GM12878 (cell line): ENCODE measurements at regions not wholly inside any gene's neighbourhood (a gene's known extent, or its start where the extent isn't known, plus 50 kb on each side); places are given as distances from the start of the nearest gene placed in this dataset.

ENCODE experiments used
- ATAC-seq: fragments of 200-7000 bp; cut with Tn5 transposase; 3 replicates; pipeline ENCODE4 v1.9.1; 2020; ENCODE audit warnings: mild to moderate bottlenecking, moderate library complexity
- BruUV-seq: library from RNA; stranded (reverse); fragments of 400-500 nt; replicated peaks from 2 replicates; lab custom pipeline; 2021; lab: Mats Ljungman, UMichigan
- CTCF ChIA-PET: fragments of 300-600 bp; sonication (Branson Sonifier 250); formaldehyde crosslinking; extraction: SDS; loops from one replicate; lab custom pipeline; 2021; ENCODE audit warnings: inconsistent platforms; lab: Yijun Ruan, JAX
- POLR2A ChIA-PET: fragments of 350-600 bp; formaldehyde crosslinking; extraction: SDS; loops from one replicate; lab custom pipeline; 2021; ENCODE audit warnings: inconsistent platforms; lab: Charles Lee
- RAD21 ChIA-PET: fragments of 300-600 bp; sonication (Branson Sonifier 250); formaldehyde crosslinking; loops from one replicate; lab custom pipeline; 2023; ENCODE audit warnings: antibody characterized with exemption; ENCODE audit not compliant: unreplicated experiment; lab: Charles Lee
- SMC1A ChIA-PET: fragments of 300-600 bp; sonication (Branson Sonifier 250); formaldehyde crosslinking; loops from one replicate; lab custom pipeline; 2023; ENCODE audit not compliant: unreplicated experiment, uncharacterized antibody; lab: Charles Lee
- DNase-seq: peaks from one replicate; pipeline ENCODE4 v3.0.0-alpha.2; 2011; ENCODE audit warnings: low read depth, low spot score
- FAIRE-seq: peaks from 3 replicates; lab custom pipeline; 2011; peaks lifted over from hg19 to GRCh38; lab: Jason Lieb, UNC
- H2AFZ ChIP-seq: 2 replicates; pipeline ENCODE4 v1.6.0; 2011; ENCODE audit warnings: low read depth, low read length, control low read depth; ENCODE audit not compliant: control insufficient read depth
- H3K27ac ChIP-seq: 2 replicates; pipeline ENCODE4 v1.5.1; 2011; ENCODE audit warnings: control low read depth; ENCODE audit not compliant: control insufficient read depth, insufficient read depth
- H3K27me3 ChIP-seq, 2 experiments: replicated peaks in 1 of 2; 2 replicates each; pipeline versions ENCODE4 v1.6.0 to v1.6.1; 2011; ENCODE audit warnings: low read length in 1 of 2; ENCODE audit not compliant: control insufficient read depth in 2 of 2, insufficient read depth in 2 of 2
- H3K36me3 ChIP-seq, 2 experiments: 2 replicates each; pipeline ENCODE4 v1.5.1; 2011; ENCODE audit warnings: low read length in 1 of 2; ENCODE audit not compliant: control insufficient read depth in 2 of 2, insufficient read depth in 2 of 2
- H3K4me1 ChIP-seq: 2 replicates; pipeline ENCODE4 v1.6.1; 2011; ENCODE audit warnings: mild to moderate bottlenecking, low read length, moderate library complexity, mixed read lengths; ENCODE audit not compliant: control insufficient read depth, insufficient read depth
- H3K4me2 ChIP-seq: 2 replicates; pipeline ENCODE4 v1.6.0; 2011; ENCODE audit warnings: control low read depth; ENCODE audit not compliant: control insufficient read depth, insufficient read depth
- H3K4me3 ChIP-seq: fragments of 200-600 bp; sonication (generic); 2 replicates; pipeline ENCODE4 v1.5.1; 2016
- H3K79me2 ChIP-seq: 2 replicates; pipeline ENCODE4 v1.6.0; 2011; ENCODE audit warnings: low read length; ENCODE audit not compliant: control insufficient read depth, insufficient read depth
- H3K9ac ChIP-seq: 2 replicates; pipeline ENCODE4 v1.8.0; 2011; ENCODE audit warnings: low read length, control low read depth, mixed read lengths; ENCODE audit not compliant: control insufficient read depth, insufficient read depth
- H3K9me3 ChIP-seq: replicated peaks from 3 replicates; pipeline ENCODE4 v1.5.1; 2011; ENCODE audit warnings: mild to moderate bottlenecking, low read length; ENCODE audit not compliant: control insufficient read depth, insufficient read depth
- H4K20me1 ChIP-seq: 2 replicates; pipeline ENCODE4 v1.6.0; 2011; ENCODE audit not compliant: control insufficient read depth, insufficient read depth
- BCLAF1 ChIP-seq: fragments of 450-650 bp; IDR thresholded peaks from 2 replicates; pipeline ENCODE4 v1.6.1; 2017; ENCODE audit warnings: antibody characterized with exemption, mild to moderate bottlenecking, moderate library complexity
- CEBPB ChIP-seq, 2 experiments: fragments of 150-350 bp in 1 of 2; IDR thresholded peaks; 2 replicates each; pipeline ENCODE4 v1.6.1; 2012 to 2014; ENCODE audit warnings: low read depth in 2 of 2, low read length in 2 of 2, borderline replicate concordance in 1 of 2, inconsistent platforms in 1 of 2
- FOXK2 ChIP-seq: fragments of 450-650 bp; IDR thresholded peaks from 2 replicates; pipeline ENCODE4 v1.6.1; 2017; ENCODE audit warnings: mild to moderate bottlenecking, moderate library complexity
- HDGF ChIP-seq: fragments of 450-650 bp; IDR thresholded peaks from 2 replicates; pipeline ENCODE4 v1.6.1; 2016; ENCODE audit warnings: antibody characterized with exemption
- JUNB ChIP-seq: IDR thresholded peaks from 2 replicates; pipeline ENCODE4 v1.6.1; 2016; ENCODE audit warnings: antibody characterized with exemption, mild to moderate bottlenecking
- JUND ChIP-seq: IDR thresholded peaks from 2 replicates; pipeline ENCODE4 v1.6.1; 2012; ENCODE audit warnings: low read depth, mild to moderate bottlenecking, low read length, improper control_type of control experiment, moderate library complexity
- SIN3A ChIP-seq: IDR thresholded peaks from 2 replicates; pipeline ENCODE4 v1.6.1; 2012; ENCODE audit warnings: low read depth, low read length, improper control_type of control experiment
- SIX5 ChIP-seq: IDR thresholded peaks from 2 replicates; pipeline ENCODE4 v1.6.1; 2011; ENCODE audit warnings: mild to moderate bottlenecking, low read depth, low read length, moderate library complexity; ENCODE audit not compliant: severe bottlenecking
- SP1 ChIP-seq: IDR thresholded peaks from one replicate; pipeline ENCODE4 v1.6.1; 2011; ENCODE audit warnings: low read depth, low read length
- SUPT20H ChIP-seq: IDR thresholded peaks from 2 replicates; pipeline ENCODE4 v1.6.1; 2011; ENCODE audit warnings: low read depth, mild to moderate bottlenecking, low read length, moderate library complexity, borderline replicate concordance; ENCODE audit not compliant: control insufficient read depth
- ZNF592 ChIP-seq: fragments of 450-650 bp; IDR thresholded peaks from 2 replicates; pipeline ENCODE4 v1.6.1; 2017; ENCODE audit warnings: mild to moderate bottlenecking, moderate library complexity
- ZZZ3 ChIP-seq: IDR thresholded peaks from 2 replicates; pipeline ENCODE4 v1.6.1; 2011; ENCODE audit warnings: low read depth; ENCODE audit not compliant: control insufficient read depth, insufficient read length
- WGBS: methylation state at CpG from one replicate; pipeline ENCODE4 v1.1.6; 2016; ENCODE audit warnings: low lambda C conversion rate; ENCODE audit not compliant: insufficient replicate concordance, insufficient coverage; ENCODE audit errors: missing lambda C conversion rate; 5-methylcytosine and 5-hydroxymethylcytosine counted together
- in situ Hi-C: fragments of 300-500 bp; cut with MboI; formaldehyde crosslinking; loops from 9 replicates; pipeline ENCODE4 v1.14.3; 2018; ENCODE audit warnings: mixed read lengths
- intact Hi-C: fragments of 100-400 bp; cut with micrococcal nuclease; formaldehyde crosslinking; loops from one replicate; pipeline ENCODE4 v1.14.2; 2022; ENCODE audit not compliant: unreplicated experiment

DNA sequence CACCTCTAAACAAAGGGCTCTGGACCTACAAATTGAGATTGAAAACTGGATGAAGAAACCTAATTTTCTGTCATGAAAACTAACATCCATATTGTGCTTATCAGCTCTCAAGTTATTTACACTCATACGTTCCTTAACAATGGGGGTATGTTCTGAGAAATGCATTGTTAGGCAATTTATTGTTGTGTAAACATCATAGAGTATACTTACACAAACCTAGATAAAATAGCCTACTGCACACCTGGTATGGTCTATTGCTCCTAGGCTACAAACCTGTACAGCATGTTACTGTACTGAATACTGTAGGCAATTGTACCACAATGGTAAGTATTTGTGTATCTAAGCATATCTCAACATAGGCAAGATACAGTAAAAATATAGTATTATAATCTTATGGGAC, 191.4 kb downstream of the TM2D1 start (continued):
- no peak for TF ChIP-seq FOXK2
- no peak for TF ChIP-seq ZNF592
- TF ChIP-seq SIX5: no peak
- no peak for TF ChIP-seq JUND
- no peak for TF ChIP-seq JUNB
- no peak for TF ChIP-seq SIN3A
- TF ChIP-seq SUPT20H: no peak

- no peaks in the 10 kb centered on the region for H3K79me2 ChIP-seq
- BruUV-seq: no TSS peak
- ChIA-PET CTCF (no interaction called here), POLR2A (no interaction called here), SMC1A (no interaction called here), RAD21 (no interaction called here)
- DNase-seq: no peak
- no peaks in the 10 kb centered on the region for H3K4me1 ChIP-seq
- 2% methylated on average over 2 of the region's 2 CpGs for WGBS
- FAIRE-seq: no peak
- intact Hi-C loops (no loop called here), in situ Hi-C loops (no loop called here)
- H3K9me3 ChIP-seq: no peaks in the 10 kb centered on the region
- H3K36me3 ChIP-seq: no peaks in the 10 kb centered on the region
- no peak overlapping the region for H3K27ac ChIP-seq
- H3K4me3 ChIP-seq: no peak overlapping the region
- TF ChIP-seq FOXK2 (no peak), CEBPB (IDR thresholded peaks at IDR 0.05; ENCODE audit: borderline replicate concordance in 1 of 2, low read depth in 2 of 2, low read length in 2 of 2) (no peak), ZZZ3 (no peak), HDGF (no peak), BCLAF1 (no peak), SP1 (no peak)
- H3K27me3 ChIP-seq: no peaks in the 10 kb centered on the region
- H2AFZ ChIP-seq: no peak overlapping the region
- ATAC-seq: no peak
- no peaks in the 10 kb centered on the region for H4K20me1 ChIP-seq
- no peak overlapping the region for H3K9ac ChIP-seq
- H3K4me2 ChIP-seq: no peak overlapping the region
These were observed 193.2 kb downstream of the TM2D1 start for GRCh38 chr1:61531716-61532115.
